Keratinocyte (primary cell): ENCODE measurements at regions not wholly inside any gene's neighbourhood (a gene's known extent, or its start where the extent isn't known, plus 50 kb on each side); places are given as distances from the start of the nearest gene placed in this dataset.

ENCODE experiments used
- CTCF ChIP-seq, 3 experiments: IDR thresholded peaks in 1 of 3; conservative IDR thresholded peaks in 1 of 3; optimal IDR thresholded peaks in 1 of 3; 2 replicates in 2 of 3; 3 replicates in 1 of 3; pipeline versions ENCODE3 to v1.5.1; 2011; ENCODE audit warnings: low read length in 3 of 3, mild to moderate bottlenecking in 3 of 3, moderate library complexity in 2 of 3, control low read depth in 1 of 3, inconsistent platforms in 1 of 3; ENCODE audit not compliant: insufficient read depth in 2 of 3; ENCODE audit errors: extremely low read depth in 1 of 3
- EZH2 ChIP-seq: IDR thresholded peaks from one replicate; pipeline ENCODE4 v1.6.1; 2012; ENCODE audit warnings: inconsistent platforms, mild to moderate bottlenecking, low read length, moderate library complexity

GRCh38 chr6:33862536-33862935 is 58.7 kb upstream of the MLN start:
- TF ChIP-seq EZH2: no peak
- TF ChIP-seq CTCF (optimal IDR thresholded peaks at IDR 0.05 in 1 of 3, IDR thresholded peaks at IDR 0.05 in 1 of 3, conservative IDR thresholded peaks at IDR 0.05 in 1 of 3; ENCODE audit: extremely low read depth in 1 of 3, insufficient read depth in 2 of 3, low read length in 3 of 3): no peak
